ENCODE measurements at regions not wholly inside any gene's neighbourhood (a gene's known extent, or its start where the extent isn't known, plus 50 kb on each side); places are given as distances from the start of the nearest gene placed in this dataset.

GRCh38 chr10:4755286-4755989 lies 70.6 kb upstream of the AKR1E2 start:
- Histone ChIP-seq H3K4me1 (no peaks in the 10 kb centered on the region), H3K4me3 (ENCODE audit: low read depth, low read length) (no peak overlapping the region), H3K36me3 (no peaks in the 10 kb centered on the region), H3K27me3 (no peaks in the 10 kb centered on the region), H3K9me3 (no peaks in the 10 kb centered on the region; the same call in 1 of the 2 replicates)
- no peak for DNase-seq
- TF ChIP-seq CTCF (IDR thresholded peaks at IDR 0.05; ENCODE audit: low read depth, low read length) = no peak

DNA sequence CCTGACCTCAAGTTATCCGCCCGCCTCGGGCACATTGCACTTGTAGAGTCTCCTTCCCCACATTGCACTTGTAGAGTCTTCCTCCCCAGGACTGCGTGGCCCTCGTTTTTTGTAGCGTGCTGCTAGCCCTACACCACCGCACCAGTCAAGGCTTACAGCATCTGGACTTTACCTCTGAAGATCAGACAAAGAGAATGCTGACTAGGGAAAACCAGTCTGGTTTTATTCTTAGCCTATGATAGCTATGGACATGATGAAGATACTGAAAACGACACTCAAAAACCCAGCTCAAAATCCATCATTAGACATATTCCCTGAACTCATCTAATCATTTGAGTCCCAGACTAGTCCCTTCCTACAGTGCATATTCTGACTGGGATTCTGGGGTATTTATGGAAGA lies 71.9 kb upstream of the AKR1E2 start:
- DNase-seq = no peak
- H3K27me3 ChIP-seq = no peaks in the 10 kb centered on the region
- no peak overlapping the region for H3K4me3 ChIP-seq (ENCODE audit: low read depth, low read length)
- no peak for TF ChIP-seq CTCF (IDR thresholded peaks at IDR 0.05; ENCODE audit: low read depth, low read length)
- H3K4me1 ChIP-seq = no peaks in the 10 kb centered on the region
- H3K36me3 ChIP-seq = no peaks in the 10 kb centered on the region
- H3K9me3 ChIP-seq = no peaks in the 10 kb centered on the region; the same call in 1 of the 2 replicates

DNA sequence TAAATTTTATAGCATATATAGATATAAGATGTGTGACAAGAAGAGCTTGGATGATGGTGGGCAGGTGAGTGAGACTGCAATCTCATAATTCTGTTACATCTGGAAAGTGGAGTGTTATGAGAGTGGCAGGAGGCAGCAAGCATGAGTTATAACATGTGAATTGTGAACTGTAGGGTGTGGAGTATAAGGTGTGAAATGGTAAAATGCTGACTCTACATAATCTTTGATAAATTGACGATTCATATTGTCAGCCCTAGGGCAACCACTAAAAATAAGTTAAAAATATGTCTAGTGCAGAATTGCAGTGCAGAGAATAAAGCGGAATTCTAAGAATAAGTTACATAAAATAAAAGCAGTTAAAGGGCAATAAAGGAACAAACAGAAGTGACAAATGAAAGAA lies 74.8 kb upstream of the AKR1E2 start:
- no peaks in the 10 kb centered on the region for H3K27me3 ChIP-seq
- H3K36me3 ChIP-seq = no peaks in the 10 kb centered on the region
- no peak overlapping the region for H3K4me3 ChIP-seq (ENCODE audit: low read depth, low read length)
- no peaks in the 10 kb centered on the region for H3K9me3 ChIP-seq
- TF ChIP-seq CTCF (IDR thresholded peaks at IDR 0.05; ENCODE audit: low read depth, low read length) = no peak
- no peak for DNase-seq
- H3K4me1 ChIP-seq = no peaks in the 10 kb centered on the region

DNA sequence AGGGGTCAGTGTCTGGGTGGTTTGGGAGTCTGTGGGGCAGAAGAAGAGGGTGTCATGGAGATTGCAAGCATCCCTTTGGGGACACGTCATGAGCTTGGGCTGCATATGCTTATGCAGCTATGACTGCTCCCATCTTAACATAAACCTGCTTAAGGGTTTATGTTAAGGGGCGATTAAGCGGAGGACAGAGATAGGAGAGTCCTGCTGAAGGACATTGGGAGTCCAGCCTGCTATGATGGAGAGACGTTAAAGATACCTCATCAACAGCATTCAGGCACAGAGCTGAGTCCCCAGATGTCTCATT lies 76.8 kb upstream of the AKR1E2 start:
- H3K36me3 ChIP-seq = no peaks in the 10 kb centered on the region
- TF ChIP-seq CTCF (IDR thresholded peaks at IDR 0.05; ENCODE audit: low read depth, low read length) = no peak
- H3K27me3 ChIP-seq = no peaks in the 10 kb centered on the region
- H3K4me1 ChIP-seq = no peaks in the 10 kb centered on the region
- H3K9me3 ChIP-seq = no peaks in the 10 kb centered on the region
- H3K4me3 ChIP-seq (ENCODE audit: low read depth, low read length) = no peak overlapping the region
- DNase-seq = no peak

DNA sequence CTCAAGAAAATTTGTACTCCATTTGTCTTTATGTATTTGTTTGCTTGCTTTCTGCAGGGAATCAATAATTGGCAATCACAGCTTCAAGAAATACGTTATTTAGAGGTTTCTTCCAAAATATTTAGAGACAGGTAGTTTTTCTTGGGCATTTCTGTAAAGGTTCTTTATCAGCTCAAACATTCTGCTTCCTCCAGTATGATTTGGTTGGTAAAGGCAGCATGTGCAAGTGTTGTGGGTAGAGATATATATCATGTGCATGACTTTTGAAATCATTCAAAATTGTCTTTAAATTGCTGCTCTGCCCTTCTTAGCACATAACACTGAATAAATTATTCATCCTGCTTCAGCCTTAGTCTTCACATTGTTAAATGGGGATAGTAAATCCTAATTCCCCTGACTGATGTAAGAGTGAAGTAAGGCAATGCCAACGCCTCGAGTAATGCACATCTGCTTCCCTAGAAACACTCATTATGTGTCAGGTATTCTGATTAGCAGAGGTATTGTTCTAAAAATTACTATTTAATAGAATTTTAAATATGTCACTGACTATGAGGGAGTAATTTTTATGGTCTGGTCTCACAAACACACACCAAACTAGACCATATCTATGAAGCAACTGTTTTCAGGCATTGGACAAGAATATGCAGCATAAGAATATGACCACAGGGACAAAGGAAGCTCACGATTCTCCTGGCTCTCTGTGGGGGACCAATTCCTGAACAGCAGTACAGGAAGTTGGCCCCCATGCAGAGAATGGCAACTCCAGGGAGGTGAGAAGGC lies 77.3 kb upstream of the AKR1E2 start:
- DNase-seq = no peak
- Histone ChIP-seq H3K4me1 (no peaks in the 10 kb centered on the region), H3K27me3 (no peaks in the 10 kb centered on the region), H3K36me3 (no peaks in the 10 kb centered on the region), H3K9me3 (no peaks in the 10 kb centered on the region), H3K4me3 (ENCODE audit: low read depth, low read length) (no peak overlapping the region)
- TF ChIP-seq CTCF (IDR thresholded peaks at IDR 0.05; ENCODE audit: low read depth, low read length) = no peak

DNA sequence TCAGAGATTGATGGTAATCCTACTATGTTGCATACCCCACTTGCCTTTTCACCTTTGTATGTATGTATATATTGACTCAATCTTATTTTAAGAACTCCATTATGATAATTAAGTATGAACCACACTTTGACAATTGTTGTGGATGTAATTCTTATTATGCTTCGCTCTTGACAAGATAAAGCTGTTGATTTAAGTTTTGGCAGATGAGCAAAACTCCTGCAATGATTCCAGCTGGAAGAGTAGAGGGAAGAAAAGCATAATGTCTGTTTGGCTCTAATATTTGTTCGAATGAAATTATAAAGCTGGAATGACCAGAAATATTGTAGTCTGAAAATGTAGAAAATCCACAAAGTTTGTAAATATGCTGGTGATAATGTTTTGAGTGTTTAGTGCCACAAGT lies 83.8 kb upstream of the AKR1E2 start:
- TF ChIP-seq CTCF (IDR thresholded peaks at IDR 0.05; ENCODE audit: low read depth, low read length) = no peak
- no peaks in the 10 kb centered on the region for H3K36me3 ChIP-seq
- no peak for DNase-seq

More for the DNA sequence above, 83.8 kb upstream of the AKR1E2 start:
- Histone ChIP-seq H3K4me3 (ENCODE audit: low read depth, low read length) (no peak overlapping the region), H3K4me1 (no peaks in the 10 kb centered on the region), H3K27me3 (no peaks in the 10 kb centered on the region), H3K9me3 (no peaks in the 10 kb centered on the region)
